Neural progenitor cell (in vitro differentiated cells): ENCODE measurements at regions not wholly inside any gene's neighbourhood (a gene's known extent, or its start where the extent isn't known, plus 50 kb on each side); places are given as distances from the start of the nearest gene placed in this dataset.
"Not testable (repeated sequence)": the region's sequence is repeated elsewhere in the genome, so short reads cannot be mapped to it uniquely, and the experiment has no call there.

ENCODE experiments used
- CTCF ChIP-seq: fragments of 200-600 bp; sonication (generic); IDR thresholded peaks from 2 replicates; pipeline ENCODE4 v1.5.1; 2017; ENCODE audit warnings: antibody characterized with exemption, mild to moderate bottlenecking
- EZH2phosphoT487 ChIP-seq: fragments of 200-600 bp; sonication (generic); IDR thresholded peaks from 2 replicates; pipeline ENCODE4 v1.6.1; 2017; ENCODE audit warnings: antibody characterized with exemption

GRCh38 chr3:178141305-178141684 lies 394.9 kb upstream of the KCNMB2 start:
- TF ChIP-seq CTCF, EZH2phosphoT487: not testable (repeated sequence)
